Liver (tissue), 3 donors: ENCODE measurements at regions not wholly inside any gene's neighbourhood (a gene's known extent, or its start where the extent isn't known, plus 50 kb on each side); places are given as distances from the start of the nearest gene placed in this dataset.

Experiments used
- FOXA1 ChIP-seq: IDR thresholded peaks from 2 replicates; pipeline ENCODE4 v1.6.1; 2016; ENCODE audit warnings: antibody characterized with exemption
- HNF4A ChIP-seq, 2 donors: conservative IDR thresholded peaks; 2 replicates each; pipeline ENCODE4 v1.6.1; 2016; ENCODE audit warnings: antibody characterized with exemption in 2 of 2, mild to moderate bottlenecking in 2 of 2
- RXRA ChIP-seq, 2 donors: IDR thresholded peaks; 2 replicates each; pipeline ENCODE4 v1.6.1; 2017 to 2018; ENCODE audit warnings: antibody characterized with exemption in 2 of 2, mild to moderate bottlenecking in 1 of 2
- TF ChIP-seq, protein P1 (sequence below): fragments of 150-350 bp; IDR thresholded peaks from 2 replicates; pipeline ENCODE4 v1.5.1; 2017; ENCODE audit warnings: improper control_type of control experiment, low read depth, low read length; ENCODE audit not compliant: missing input control
- TF ChIP-seq, protein P2 (sequence below): IDR thresholded peaks from 2 replicates; pipeline ENCODE4 v1.6.1; 2016; ENCODE audit warnings: antibody characterized with exemption, mild to moderate bottlenecking
- TF ChIP-seq, protein P3 (sequence below): IDR thresholded peaks from 2 replicates; pipeline ENCODE4 v1.6.1; 2016; ENCODE audit warnings: antibody characterized with exemption
- donor health status: healthy.
- donor health status: healthy.

DNA sequence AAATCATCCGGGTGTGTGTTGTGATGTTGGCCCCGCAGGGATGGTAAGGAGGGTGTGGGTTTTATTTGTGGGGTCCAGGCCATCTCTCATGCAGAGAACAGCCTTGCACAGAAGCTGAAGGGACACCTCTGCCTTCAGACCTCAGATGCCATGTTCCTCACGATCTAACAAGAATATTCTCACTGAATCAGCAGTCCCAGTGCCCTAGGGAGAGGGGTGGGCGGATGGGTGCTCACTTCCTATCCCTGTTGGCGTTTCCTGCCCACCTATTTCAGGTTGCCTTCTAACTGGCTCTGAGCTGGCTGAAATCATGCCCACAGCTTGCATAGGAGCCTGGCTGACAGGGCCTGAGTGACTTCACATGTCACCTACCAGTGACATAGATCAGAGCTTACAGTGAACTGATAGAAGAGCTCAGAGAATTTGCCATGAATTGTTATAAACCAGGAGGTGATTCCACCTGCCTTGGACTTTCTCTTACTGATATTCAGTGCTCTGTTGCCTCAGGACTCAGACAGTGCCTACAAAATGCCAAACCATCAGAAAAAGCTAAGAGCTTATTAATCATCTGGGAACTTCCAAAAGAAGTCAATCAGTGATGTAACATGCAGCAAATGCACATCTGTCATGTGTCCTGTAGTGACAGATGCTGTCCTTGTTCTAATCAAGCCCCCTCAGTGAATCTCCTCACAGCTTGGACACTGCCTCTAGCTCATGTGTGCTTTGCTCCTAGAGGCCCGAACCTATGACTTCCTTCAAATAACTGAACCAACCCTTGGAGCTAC lies 186.8 kb upstream of the ADRA1D start:
- TF ChIP-seq FOXA1 (no peak), HNF4A (conservative IDR thresholded peaks at IDR 0.05) (no peak), RXRA (IDR thresholded peaks at IDR 0.05) (no peak)
- TF ChIP-seq, protein P1, sequence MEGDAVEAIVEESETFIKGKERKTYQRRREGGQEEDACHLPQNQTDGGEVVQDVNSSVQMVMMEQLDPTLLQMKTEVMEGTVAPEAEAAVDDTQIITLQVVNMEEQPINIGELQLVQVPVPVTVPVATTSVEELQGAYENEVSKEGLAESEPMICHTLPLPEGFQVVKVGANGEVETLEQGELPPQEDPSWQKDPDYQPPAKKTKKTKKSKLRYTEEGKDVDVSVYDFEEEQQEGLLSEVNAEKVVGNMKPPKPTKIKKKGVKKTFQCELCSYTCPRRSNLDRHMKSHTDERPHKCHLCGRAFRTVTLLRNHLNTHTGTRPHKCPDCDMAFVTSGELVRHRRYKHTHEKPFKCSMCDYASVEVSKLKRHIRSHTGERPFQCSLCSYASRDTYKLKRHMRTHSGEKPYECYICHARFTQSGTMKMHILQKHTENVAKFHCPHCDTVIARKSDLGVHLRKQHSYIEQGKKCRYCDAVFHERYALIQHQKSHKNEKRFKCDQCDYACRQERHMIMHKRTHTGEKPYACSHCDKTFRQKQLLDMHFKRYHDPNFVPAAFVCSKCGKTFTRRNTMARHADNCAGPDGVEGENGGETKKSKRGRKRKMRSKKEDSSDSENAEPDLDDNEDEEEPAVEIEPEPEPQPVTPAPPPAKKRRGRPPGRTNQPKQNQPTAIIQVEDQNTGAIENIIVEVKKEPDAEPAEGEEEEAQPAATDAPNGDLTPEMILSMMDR: no peak
- TF ChIP-seq, protein P2, sequence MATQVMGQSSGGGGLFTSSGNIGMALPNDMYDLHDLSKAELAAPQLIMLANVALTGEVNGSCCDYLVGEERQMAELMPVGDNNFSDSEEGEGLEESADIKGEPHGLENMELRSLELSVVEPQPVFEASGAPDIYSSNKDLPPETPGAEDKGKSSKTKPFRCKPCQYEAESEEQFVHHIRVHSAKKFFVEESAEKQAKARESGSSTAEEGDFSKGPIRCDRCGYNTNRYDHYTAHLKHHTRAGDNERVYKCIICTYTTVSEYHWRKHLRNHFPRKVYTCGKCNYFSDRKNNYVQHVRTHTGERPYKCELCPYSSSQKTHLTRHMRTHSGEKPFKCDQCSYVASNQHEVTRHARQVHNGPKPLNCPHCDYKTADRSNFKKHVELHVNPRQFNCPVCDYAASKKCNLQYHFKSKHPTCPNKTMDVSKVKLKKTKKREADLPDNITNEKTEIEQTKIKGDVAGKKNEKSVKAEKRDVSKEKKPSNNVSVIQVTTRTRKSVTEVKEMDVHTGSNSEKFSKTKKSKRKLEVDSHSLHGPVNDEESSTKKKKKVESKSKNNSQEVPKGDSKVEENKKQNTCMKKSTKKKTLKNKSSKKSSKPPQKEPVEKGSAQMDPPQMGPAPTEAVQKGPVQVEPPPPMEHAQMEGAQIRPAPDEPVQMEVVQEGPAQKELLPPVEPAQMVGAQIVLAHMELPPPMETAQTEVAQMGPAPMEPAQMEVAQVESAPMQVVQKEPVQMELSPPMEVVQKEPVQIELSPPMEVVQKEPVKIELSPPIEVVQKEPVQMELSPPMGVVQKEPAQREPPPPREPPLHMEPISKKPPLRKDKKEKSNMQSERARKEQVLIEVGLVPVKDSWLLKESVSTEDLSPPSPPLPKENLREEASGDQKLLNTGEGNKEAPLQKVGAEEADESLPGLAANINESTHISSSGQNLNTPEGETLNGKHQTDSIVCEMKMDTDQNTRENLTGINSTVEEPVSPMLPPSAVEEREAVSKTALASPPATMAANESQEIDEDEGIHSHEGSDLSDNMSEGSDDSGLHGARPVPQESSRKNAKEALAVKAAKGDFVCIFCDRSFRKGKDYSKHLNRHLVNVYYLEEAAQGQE: no peak
- TF ChIP-seq, protein P3, sequence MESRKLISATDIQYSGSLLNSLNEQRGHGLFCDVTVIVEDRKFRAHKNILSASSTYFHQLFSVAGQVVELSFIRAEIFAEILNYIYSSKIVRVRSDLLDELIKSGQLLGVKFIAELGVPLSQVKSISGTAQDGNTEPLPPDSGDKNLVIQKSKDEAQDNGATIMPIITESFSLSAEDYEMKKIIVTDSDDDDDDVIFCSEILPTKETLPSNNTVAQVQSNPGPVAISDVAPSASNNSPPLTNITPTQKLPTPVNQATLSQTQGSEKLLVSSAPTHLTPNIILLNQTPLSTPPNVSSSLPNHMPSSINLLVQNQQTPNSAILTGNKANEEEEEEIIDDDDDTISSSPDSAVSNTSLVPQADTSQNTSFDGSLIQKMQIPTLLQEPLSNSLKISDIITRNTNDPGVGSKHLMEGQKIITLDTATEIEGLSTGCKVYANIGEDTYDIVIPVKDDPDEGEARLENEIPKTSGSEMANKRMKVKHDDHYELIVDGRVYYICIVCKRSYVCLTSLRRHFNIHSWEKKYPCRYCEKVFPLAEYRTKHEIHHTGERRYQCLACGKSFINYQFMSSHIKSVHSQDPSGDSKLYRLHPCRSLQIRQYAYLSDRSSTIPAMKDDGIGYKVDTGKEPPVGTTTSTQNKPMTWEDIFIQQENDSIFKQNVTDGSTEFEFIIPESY: no peak
